ENCODE measurements at regions not wholly inside any gene's neighbourhood (a gene's known extent, or its start where the extent isn't known, plus 50 kb on each side); places are given as distances from the start of the nearest gene placed in this dataset.

GRCh38 chr11:91303749-91304148, 920.9 kb upstream of the FAT3 start:
- Mint-ChIP-seq H3K36me3 (no peaks in the 10 kb centered on the region), H3K27me3 (ENCODE audit: low read depth in 3 of 3) (no peaks in the 10 kb centered on the region), H3K9me3 (peaks cover 0 to 4% (median 0%) of the 10 kb centered on the region in 7 donors), H3K4me1 (no peaks in the 10 kb centered on the region), H3K27ac (no peak overlapping the region), H3K4me3 (no peak overlapping the region)
- Histone ChIP-seq H3K36me3 (replicated peaks in 1 of 2; ENCODE audit: control insufficient read depth in 1 of 2, insufficient read depth in 2 of 2, low read length in 2 of 2) (no peaks in the 10 kb centered on the region), H3K9ac (ENCODE audit: insufficient read depth, low read length, poor library complexity, severe bottlenecking) (no peak overlapping the region), H4K20me1 (ENCODE audit: insufficient read depth, low read length) (no peaks in the 10 kb centered on the region), H3K9me3 (replicated peaks in 1 of 2; ENCODE audit: control insufficient read depth in 1 of 2, insufficient read depth in 1 of 2, low read length in 2 of 2) (no peaks in the 10 kb centered on the region), H3K4me1 (ENCODE audit: control insufficient read depth in 1 of 2, insufficient read depth in 2 of 2, low read length in 2 of 2) (no peaks in the 10 kb centered on the region), H2AFZ (ENCODE audit: insufficient read depth, low read depth, low read length, poor library complexity, severe bottlenecking) (no peak overlapping the region), H3K4me3 (replicated peaks in 1 of 3; ENCODE audit: low read depth in 2 of 3, low read length in 3 of 3) (no peak overlapping the region), H3K79me2 (ENCODE audit: insufficient read depth, low read length) (no peaks in the 10 kb centered on the region), H3K27ac (ENCODE audit: low read depth in 1 of 2, low read length in 2 of 2) (no peak overlapping the region), H3K27me3 (ENCODE audit: control insufficient read depth in 2 of 2, insufficient read depth in 2 of 2, low read length in 2 of 2) (no peaks in the 10 kb centered on the region), H3K4me2 (replicated peaks; ENCODE audit: extremely low read depth, low read length, poor library complexity, severe bottlenecking) (no peak overlapping the region)
- intact Hi-C loops (cut with micrococcal nuclease), result no loop called here
- no CpG with 5 or more reads among the region's 2 CpGs for WGBS (ENCODE audit: insufficient coverage)
- DNase-seq, result no peak
- TF ChIP-seq CTCF (IDR thresholded peaks at IDR 0.05), result no peak

- no peaks in the 10 kb centered on the region for H3K4me1 ChIP-seq (ENCODE audit: control insufficient read depth in 1 of 2, insufficient read depth in 2 of 2, low read length in 2 of 2)
- Mint-ChIP-seq H3K4me3 (no peak overlapping the region), H3K4me1 (no peaks in the 10 kb centered on the region), H3K27ac (no peak overlapping the region), H3K9me3 (no peaks in the 10 kb centered on the region), H3K36me3 (no peaks in the 10 kb centered on the region), H3K27me3 (ENCODE audit: low read depth in 3 of 3) (no peaks in the 10 kb centered on the region)
- H2AFZ ChIP-seq (ENCODE audit: insufficient read depth, low read depth, low read length, poor library complexity, severe bottlenecking), result no peak overlapping the region
- H3K27ac ChIP-seq (ENCODE audit: low read depth in 1 of 2, low read length in 2 of 2), result no peak overlapping the region
- intact Hi-C loops (cut with micrococcal nuclease), result no loop called here
- no peak for DNase-seq
- WGBS (ENCODE audit: insufficient coverage), result no CpG with 5 or more reads among the region's 1 CpG
- no peaks in the 10 kb centered on the region for H3K27me3 ChIP-seq (ENCODE audit: control insufficient read depth in 2 of 2, insufficient read depth in 2 of 2, low read length in 2 of 2)
- H3K9me3 ChIP-seq (replicated peaks in 1 of 2; ENCODE audit: control insufficient read depth in 1 of 2, insufficient read depth in 1 of 2, low read length in 2 of 2), result no peaks in the 10 kb centered on the region
- H3K4me2 ChIP-seq (replicated peaks; ENCODE audit: extremely low read depth, low read length, poor library complexity, severe bottlenecking), result no peak overlapping the region
- TF ChIP-seq CTCF (IDR thresholded peaks at IDR 0.05), result no peak
- no peaks in the 10 kb centered on the region for H4K20me1 ChIP-seq (ENCODE audit: insufficient read depth, low read length)
- H3K79me2 ChIP-seq (ENCODE audit: insufficient read depth, low read length), result no peaks in the 10 kb centered on the region
- no peaks in the 10 kb centered on the region for H3K36me3 ChIP-seq (replicated peaks in 1 of 2; ENCODE audit: control insufficient read depth in 1 of 2, insufficient read depth in 2 of 2, low read length in 2 of 2)
- H3K4me3 ChIP-seq (replicated peaks in 1 of 3; ENCODE audit: low read depth in 2 of 3, low read length in 3 of 3), result no peak overlapping the region
- no peak overlapping the region for H3K9ac ChIP-seq (ENCODE audit: insufficient read depth, low read length, poor library complexity, severe bottlenecking)
Measured at GRCh38 chr11:91299980-91300379, 924.6 kb upstream of the FAT3 start.

Data from CD14-positive monocyte (primary cell).